ENCODE measurements at regions not wholly inside any gene's neighbourhood (a gene's known extent, or its start where the extent isn't known, plus 50 kb on each side); places are given as distances from the start of the nearest gene placed in this dataset.
"Not testable (repeated sequence)": the region's sequence is repeated elsewhere in the genome, so short reads cannot be mapped to it uniquely, and the experiment has no call there.

DNA sequence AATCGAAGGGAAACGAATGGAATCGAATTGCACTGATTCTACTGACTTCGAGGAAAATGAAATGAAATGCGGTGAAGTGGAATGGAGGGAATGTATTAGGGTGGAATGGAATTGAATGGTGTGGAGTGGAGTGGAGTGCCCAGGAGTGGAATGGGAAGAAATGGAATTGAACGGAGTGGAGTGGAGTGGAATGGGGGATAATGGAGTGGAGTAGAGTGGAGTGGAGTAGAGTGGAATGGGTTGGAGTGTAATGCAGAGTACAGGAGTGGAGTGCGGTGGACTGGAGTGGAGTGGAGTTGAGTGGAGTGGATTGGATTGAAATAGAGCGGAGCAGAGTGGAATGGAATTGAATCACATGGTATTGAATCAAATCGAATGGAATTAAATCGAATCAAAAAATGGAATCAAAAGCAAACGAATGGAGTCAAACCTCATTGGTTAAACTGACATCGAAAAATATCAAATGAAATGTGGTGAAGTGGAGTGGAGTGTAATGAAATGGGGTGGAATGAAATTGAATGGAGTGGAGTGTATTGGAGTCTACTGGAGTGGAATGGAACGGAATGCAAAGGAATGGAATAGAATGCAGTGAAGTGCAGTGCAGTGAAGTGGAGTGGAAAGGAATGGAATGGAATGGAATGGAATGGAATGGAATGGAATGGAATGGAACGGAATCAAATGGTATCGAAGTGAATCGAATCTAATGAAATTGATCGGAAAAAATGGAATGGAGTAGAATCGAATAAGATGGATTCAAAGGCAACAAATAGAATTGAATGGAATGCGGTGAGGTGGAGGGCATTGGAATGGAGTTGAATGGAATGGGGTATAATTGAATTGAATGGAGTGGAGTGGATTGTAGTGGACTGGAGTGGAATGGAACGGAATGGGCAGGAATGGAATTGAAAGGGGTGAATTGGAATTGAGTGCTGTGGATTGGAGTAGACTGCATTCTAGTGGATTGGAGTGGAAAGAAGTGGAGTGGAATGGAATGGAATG is 1049.3 kb downstream of the CDY1 start:
- H3K9ac ChIP-seq; H3K27ac ChIP-seq; H3K4me2 ChIP-seq (ENCODE audit: unreplicated experiment); H3K36me3 ChIP-seq (ENCODE audit: low read depth); H3K79me2 ChIP-seq (ENCODE audit: insufficient read depth); H3K9me2 ChIP-seq (ENCODE audit: insufficient read depth); H3K4me3 ChIP-seq; H3K4me1 ChIP-seq (ENCODE audit: insufficient read depth); H2AFZ ChIP-seq; H3K27me3 ChIP-seq (replicated peaks; ENCODE audit: insufficient read depth); H4K20me1 ChIP-seq (ENCODE audit: insufficient read depth); in situ Hi-C loops (cut with MboI); H3F3A ChIP-seq (ENCODE audit: insufficient read depth): not testable (repeated sequence)
- peaks cover 11% of the 10 kb centered on the region for H3K9me3 ChIP-seq (ENCODE audit: low read depth)
- peak; percentile 5 for DNase-seq
- 37 to 39% methylated on average over 20 of the region's 20 CpGs for WGBS, 2 experiments (ENCODE audit: low coverage in 1 of 2, low lambda C conversion rate in 2 of 2, missing lambda C conversion rate in 2 of 2)

All from GM23248 (cell line).